ENCODE measurements at regions not wholly inside any gene's neighbourhood (a gene's known extent, or its start where the extent isn't known, plus 50 kb on each side); places are given as distances from the start of the nearest gene placed in this dataset.

GRCh38 chr2:66982766-66983165, 414.4 kb upstream of the ETAA1 start:
- no peak for DNase-seq (ENCODE audit: low read depth)
- H3K27me3 ChIP-seq (ENCODE audit: control insufficient read depth, insufficient read depth, low read length) = no peaks in the 10 kb centered on the region
- TF ChIP-seq CTCF (IDR thresholded peaks at IDR 0.05; ENCODE audit: insufficient read depth, low read length, poor library complexity, severe bottlenecking) = no peak
- H3K36me3 ChIP-seq (ENCODE audit: control insufficient read depth, insufficient read depth, low read length) = no peaks in the 10 kb centered on the region
- no peak overlapping the region for H3K4me3 ChIP-seq (ENCODE audit: low read depth, low read length)

- Histone ChIP-seq H3K27me3 (ENCODE audit: control insufficient read depth, insufficient read depth, low read length) (no peaks in the 10 kb centered on the region), H3K4me3 (ENCODE audit: low read depth, low read length) (no peak overlapping the region), H3K36me3 (ENCODE audit: control insufficient read depth, insufficient read depth, low read length) (no peaks in the 10 kb centered on the region)
- no peak for TF ChIP-seq CTCF (IDR thresholded peaks at IDR 0.05; ENCODE audit: insufficient read depth, low read length, poor library complexity, severe bottlenecking)
- no peak for DNase-seq (ENCODE audit: low read depth)
Observed at GRCh38 chr2:66984864-66985263, 412.3 kb upstream of the ETAA1 start.

DNA sequence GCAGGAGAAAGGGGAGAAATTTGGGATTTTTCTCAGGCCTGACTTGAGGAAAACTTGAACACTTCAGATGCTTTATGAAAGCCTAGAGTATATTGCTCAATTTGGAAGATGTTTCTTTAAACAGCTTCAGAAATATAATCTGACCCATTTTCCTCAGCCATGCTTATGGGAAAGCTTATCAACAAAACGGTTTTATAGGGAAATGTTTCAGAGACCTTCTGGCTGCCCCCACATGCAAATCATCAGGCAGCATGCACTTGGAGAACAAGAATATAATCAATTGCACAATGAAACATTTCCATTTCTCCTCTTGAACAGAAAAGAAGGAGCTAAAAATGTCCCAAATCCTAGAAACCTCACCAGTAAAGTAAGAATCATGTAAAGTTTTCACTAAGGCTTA, 411.2 kb upstream of the ETAA1 start:
- H3K27me3 ChIP-seq (ENCODE audit: control insufficient read depth, insufficient read depth, low read length) = no peaks in the 10 kb centered on the region
- H3K4me3 ChIP-seq (ENCODE audit: low read depth, low read length) = no peak overlapping the region
- H3K36me3 ChIP-seq (ENCODE audit: control insufficient read depth, insufficient read depth, low read length) = no peaks in the 10 kb centered on the region
- TF ChIP-seq CTCF (IDR thresholded peaks at IDR 0.05; ENCODE audit: insufficient read depth, low read length, poor library complexity, severe bottlenecking) = no peak
- DNase-seq (ENCODE audit: low read depth) = no peak

DNA sequence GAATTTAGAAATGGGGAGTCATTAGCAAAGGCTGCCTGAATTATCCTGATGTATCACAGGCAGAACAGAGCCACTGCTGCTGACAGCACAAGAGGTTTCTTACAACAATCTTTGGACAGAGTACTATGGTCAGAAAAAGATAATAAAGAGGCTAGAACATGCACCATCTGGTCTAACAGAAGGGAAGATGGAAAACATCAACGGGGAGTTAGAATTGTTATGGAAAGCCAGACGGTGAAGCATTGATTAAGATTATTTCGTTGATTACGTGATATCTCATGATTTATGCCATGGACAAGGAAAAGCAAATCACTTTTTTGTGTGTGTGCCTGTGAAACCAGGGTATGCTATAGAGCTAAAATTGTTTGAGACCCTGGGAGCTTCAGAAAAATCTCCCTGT, 409.4 kb upstream of the ETAA1 start:
- no peak for TF ChIP-seq CTCF (IDR thresholded peaks at IDR 0.05; ENCODE audit: insufficient read depth, low read length, poor library complexity, severe bottlenecking)
- H3K36me3 ChIP-seq (ENCODE audit: control insufficient read depth, insufficient read depth, low read length) = no peaks in the 10 kb centered on the region
- no peak for DNase-seq (ENCODE audit: low read depth)
- H3K27me3 ChIP-seq (ENCODE audit: control insufficient read depth, insufficient read depth, low read length) = no peaks in the 10 kb centered on the region
- no peak overlapping the region for H3K4me3 ChIP-seq (ENCODE audit: low read depth, low read length)

DNA sequence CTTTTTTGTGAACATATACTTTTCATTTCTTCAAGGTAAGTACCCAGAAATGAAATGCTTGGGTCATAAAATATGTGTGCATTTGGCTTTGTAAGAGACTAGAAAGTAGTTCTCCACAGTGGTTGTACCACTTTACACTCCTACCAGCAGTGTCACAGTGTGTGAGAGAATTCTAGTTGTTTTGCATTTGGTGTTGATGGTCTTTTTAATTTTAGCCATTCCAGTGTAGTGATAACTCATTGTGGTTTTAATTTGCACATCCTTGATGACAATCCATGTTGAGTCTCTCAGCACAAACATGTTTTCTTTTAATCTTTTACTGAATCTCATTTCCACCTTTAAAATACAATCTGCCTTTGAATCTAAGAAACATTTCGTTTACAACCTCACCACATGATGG, 402.5 kb upstream of the ETAA1 start:
- no peaks in the 10 kb centered on the region for H3K27me3 ChIP-seq (ENCODE audit: control insufficient read depth, insufficient read depth, low read length)
- DNase-seq (ENCODE audit: low read depth) = no peak
- H3K4me3 ChIP-seq (ENCODE audit: low read depth, low read length) = no peak overlapping the region
- no peaks in the 10 kb centered on the region for H3K36me3 ChIP-seq (ENCODE audit: control insufficient read depth, insufficient read depth, low read length)
- TF ChIP-seq CTCF (IDR thresholded peaks at IDR 0.05; ENCODE audit: insufficient read depth, low read length, poor library complexity, severe bottlenecking) = no peak

GRCh38 chr2:66995636-66996035, 401.5 kb upstream of the ETAA1 start:
- Histone ChIP-seq H3K4me3 (ENCODE audit: low read depth, low read length) (no peak overlapping the region), H3K27me3 (ENCODE audit: control insufficient read depth, insufficient read depth, low read length) (no peaks in the 10 kb centered on the region), H3K36me3 (ENCODE audit: control insufficient read depth, insufficient read depth, low read length) (no peaks in the 10 kb centered on the region)
- no peak for TF ChIP-seq CTCF (IDR thresholded peaks at IDR 0.05; ENCODE audit: insufficient read depth, low read length, poor library complexity, severe bottlenecking)
- DNase-seq (ENCODE audit: low read depth) = no peak
